ENCODE measurements at regions not wholly inside any gene's neighbourhood (a gene's known extent, or its start where the extent isn't known, plus 50 kb on each side); places are given as distances from the start of the nearest gene placed in this dataset.
A peak's percentile ranks its signal among the peaks of the same experiment; 100 is the strongest.

- Histone ChIP-seq H3K27ac (peak overlapping the region in 4 of 5 donors; percentile 25 to 63 (median 55)), H3K9me3 (peaks cover 0 to 9% (median 4%) of the 10 kb centered on the region in 4 donors), H3K4me1 (peaks cover 0 to 22% (median 14%) of the 10 kb centered on the region in 4 donors), H3K36me3 (no peaks in the 10 kb centered on the region), H3K27me3 (peaks cover 0 to 8% (median 4%) of the 10 kb centered on the region in 3 donors), H3K4me3 (no peak overlapping the region)
- 27 to 62% (median 43%) methylated on average over 16 of the region's 16 CpGs for WGBS, 5 donors
- intact Hi-C loops (cut with DNase I; ENCODE audit: low total_unique reads), result no loop called here
- no peak for TF ChIP-seq POLR2AphosphoS5 (IDR thresholded peaks at IDR 0.05)
- TF ChIP-seq EP300 (IDR thresholded peaks at IDR 0.05), result no peak
- no peak for TF ChIP-seq CTCF (IDR thresholded peaks at IDR 0.05)
- no peak for TF ChIP-seq POLR2A (IDR thresholded peaks at IDR 0.05)
- peak in 1 of 2 donors; percentile 30 for DNase-seq
These were observed 467.1 kb downstream of the MIAT start for GRCh38 chr22:27124351-27124966.

DNA sequence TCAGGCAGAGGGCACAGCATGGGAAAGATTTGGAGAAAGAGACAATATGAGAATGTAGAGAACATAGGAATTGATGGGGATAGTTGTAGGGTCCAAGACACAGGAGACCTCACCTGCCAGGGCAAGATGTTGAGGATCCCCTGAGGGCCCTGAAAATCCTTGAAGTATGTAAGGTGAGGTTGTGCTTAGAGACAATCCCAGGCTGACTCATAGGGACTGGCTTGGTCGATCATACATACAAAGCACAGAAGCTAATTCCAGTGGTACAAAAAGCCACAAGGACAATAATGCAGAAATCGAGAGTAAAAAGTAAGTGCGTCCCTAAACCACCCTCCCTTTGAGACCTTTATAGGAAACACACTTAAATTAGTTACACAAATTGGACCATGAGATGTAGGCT is 468.2 kb downstream of the MIAT start:
- no peak for DNase-seq
- Histone ChIP-seq H3K9me3 (peaks cover 0 to 1% (median 0%) of the 10 kb centered on the region in 4 donors), H3K27me3 (peaks cover 0 to 8% (median 4%) of the 10 kb centered on the region in 3 donors), H3K4me1 (peaks cover 0 to 22% (median 14%) of the 10 kb centered on the region in 4 donors), H3K27ac (no peak overlapping the region), H3K4me3 (no peak overlapping the region), H3K36me3 (no peaks in the 10 kb centered on the region)
- 76 to 95% (median 92%) methylated on average over 3 of the region's 3 CpGs for WGBS, 5 donors
- intact Hi-C loops (cut with DNase I; ENCODE audit: low total_unique reads), result no loop called here
- no peak for TF ChIP-seq POLR2AphosphoS5 (IDR thresholded peaks at IDR 0.05)

- Histone ChIP-seq H3K27ac (no peak overlapping the region), H3K27me3 (peaks cover 0 to 8% (median 4%) of the 10 kb centered on the region in 3 donors), H3K4me1 (peaks cover 0 to 23% (median 16%) of the 10 kb centered on the region in 4 donors), H3K36me3 (no peaks in the 10 kb centered on the region), H3K9me3 (no peaks in the 10 kb centered on the region), H3K4me3 (no peak overlapping the region)
- TF ChIP-seq POLR2AphosphoS5 (IDR thresholded peaks at IDR 0.05), result no peak
- no peak for TF ChIP-seq CTCF (IDR thresholded peaks at IDR 0.05)
- no peak for TF ChIP-seq POLR2A (IDR thresholded peaks at IDR 0.05)
- no peak for TF ChIP-seq EP300 (IDR thresholded peaks at IDR 0.05)
- intact Hi-C loops (cut with DNase I; ENCODE audit: low total_unique reads), result no loop called here
- WGBS, 5 donors, result 62 to 74% (median 67%) methylated on average over 5 of the region's 5 CpGs
- DNase-seq, result no peak
These were observed 470.5 kb downstream of the MIAT start for GRCh38 chr22:27127911-27128310.

DNA sequence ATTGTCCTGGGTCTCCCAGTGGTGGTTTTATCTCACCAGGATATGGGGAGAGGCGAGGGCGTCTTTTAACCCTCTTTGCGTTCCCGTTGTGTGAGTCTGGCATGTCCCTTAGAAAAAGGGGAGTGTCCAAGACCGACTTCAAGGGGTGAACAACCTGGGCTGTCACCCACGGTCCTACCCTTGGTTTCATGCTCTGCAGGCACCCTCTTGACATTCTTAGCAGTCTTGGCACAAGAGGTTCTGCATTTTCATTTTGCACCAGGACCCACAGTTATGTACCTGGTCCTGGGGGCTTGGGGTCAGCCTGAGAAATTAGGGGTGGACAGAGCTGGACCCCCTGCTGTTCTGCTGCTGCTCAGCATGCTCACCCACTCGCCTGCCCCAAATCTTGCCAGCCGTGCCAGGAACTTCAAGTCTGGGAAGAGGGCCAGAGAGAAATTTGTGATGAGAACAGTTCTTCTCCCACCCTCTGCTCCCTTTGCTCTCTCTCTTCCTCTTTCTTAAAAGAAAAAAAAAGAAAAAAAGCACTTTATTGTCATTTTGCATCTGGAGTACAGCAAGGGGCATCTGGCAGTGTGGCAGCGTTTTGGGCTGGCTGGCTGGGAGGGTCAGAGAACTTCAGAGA is 471.2 kb downstream of the MIAT start:
- intact Hi-C loops (cut with DNase I; ENCODE audit: low total_unique reads), result no loop called here
- 55 to 64% (median 60%) methylated on average over 9 of the region's 9 CpGs for WGBS, 5 donors
- Histone ChIP-seq H3K36me3 (no peaks in the 10 kb centered on the region), H3K27me3 (peaks cover 0 to 8% (median 4%) of the 10 kb centered on the region in 3 donors), H3K4me3 (no peak overlapping the region), H3K4me1 (peaks cover 2 to 30% (median 15%) of the 10 kb centered on the region in 4 donors), H3K9me3 (no peaks in the 10 kb centered on the region), H3K27ac (no peak overlapping the region)
- peak in 1 of 2 donors; percentile 31 for DNase-seq
- no peak for TF ChIP-seq POLR2A (IDR thresholded peaks at IDR 0.05)
- TF ChIP-seq EP300 (IDR thresholded peaks at IDR 0.05), result no peak
- no peak for TF ChIP-seq POLR2AphosphoS5 (IDR thresholded peaks at IDR 0.05)
- TF ChIP-seq CTCF (IDR thresholded peaks at IDR 0.05), result no peak

GRCh38 chr22:27129266-27129665 is 471.9 kb downstream of the MIAT start:
- H3K27ac ChIP-seq, result no peak overlapping the region
- H3K27me3 ChIP-seq, result peaks cover 0 to 8% (median 4%) of the 10 kb centered on the region in 3 donors
- no peak for TF ChIP-seq POLR2A (IDR thresholded peaks at IDR 0.05)
- TF ChIP-seq POLR2AphosphoS5 (IDR thresholded peaks at IDR 0.05), result no peak
- TF ChIP-seq EP300 (IDR thresholded peaks at IDR 0.05), result no peak
- no peak for TF ChIP-seq CTCF (IDR thresholded peaks at IDR 0.05)
- WGBS, 5 donors, result 76 to 87% (median 85%) methylated on average over 2 of the region's 2 CpGs
- no peaks in the 10 kb centered on the region for H3K36me3 ChIP-seq
- no peak overlapping the region for H3K4me3 ChIP-seq
- peaks cover 5 to 37% (median 15%) of the 10 kb centered on the region in 4 donors for H3K4me1 ChIP-seq
- intact Hi-C loops (cut with DNase I; ENCODE audit: low total_unique reads), result no loop called here
- no peak for DNase-seq
- H3K9me3 ChIP-seq, result no peaks in the 10 kb centered on the region

Measured in stomach (tissue), 8 donors.